HG03175 (cell line): ENCODE measurements at regions not wholly inside any gene's neighbourhood (a gene's known extent, or its start where the extent isn't known, plus 50 kb on each side); places are given as distances from the start of the nearest gene placed in this dataset.

ENCODE experiments used
- ATAC-seq: cut with Tn5 transposase; IDR thresholded peaks from one replicate; pipeline ENCODE4 v1.9.1; 2021; ENCODE audit warnings: mild to moderate bottlenecking, moderate library complexity; ENCODE audit not compliant: unreplicated experiment

DNA sequence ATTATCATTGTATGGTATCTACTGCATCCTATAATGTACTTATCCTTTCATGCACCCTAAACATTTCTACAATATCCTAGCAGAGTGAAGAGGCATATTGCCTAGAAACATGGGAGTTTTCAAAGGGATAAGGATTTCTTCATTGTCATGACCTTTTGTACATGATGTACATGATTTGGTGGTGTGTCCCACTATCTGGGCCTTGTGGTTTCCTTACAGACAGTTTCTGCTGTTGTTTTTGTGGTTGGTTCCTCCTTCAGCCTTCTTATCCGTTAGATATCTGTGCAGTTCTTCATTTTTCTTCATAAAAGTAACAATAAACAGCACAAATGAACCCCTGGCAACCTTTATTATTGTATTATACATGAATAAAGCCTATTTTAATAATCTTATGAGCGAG, 70.4 kb upstream of the BACH1 start:
- ATAC-seq, result no peak

- ATAC-seq, result no peak
These were observed 68.0 kb upstream of the BACH1 start for GRCh38 chr21:29230551-29231261.

- ATAC-seq, result no peak
These were observed 66.8 kb upstream of the BACH1 start for GRCh38 chr21:29231756-29232529.

- ATAC-seq, result no peak
These were observed 66.0 kb upstream of the BACH1 start for GRCh38 chr21:29232530-29233255.

DNA sequence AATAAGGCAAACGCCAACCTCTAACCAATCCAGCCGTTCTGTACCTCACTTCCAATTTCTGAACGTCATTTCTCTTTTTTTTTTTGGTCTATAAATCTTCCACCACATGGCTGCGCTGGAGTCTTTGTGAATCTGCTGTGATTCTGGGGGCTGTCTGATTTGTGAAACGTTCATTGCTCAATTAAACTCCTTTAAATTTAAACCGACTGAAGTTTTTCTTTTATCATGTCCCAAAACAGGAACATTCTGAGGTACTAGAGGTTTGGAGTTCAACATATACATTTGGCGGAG, 65.5 kb upstream of the BACH1 start:
- ATAC-seq, result no peak

GRCh38 chr21:29233611-29234540, 64.8 kb upstream of the BACH1 start:
- ATAC-seq, result peak; percentile 69

DNA sequence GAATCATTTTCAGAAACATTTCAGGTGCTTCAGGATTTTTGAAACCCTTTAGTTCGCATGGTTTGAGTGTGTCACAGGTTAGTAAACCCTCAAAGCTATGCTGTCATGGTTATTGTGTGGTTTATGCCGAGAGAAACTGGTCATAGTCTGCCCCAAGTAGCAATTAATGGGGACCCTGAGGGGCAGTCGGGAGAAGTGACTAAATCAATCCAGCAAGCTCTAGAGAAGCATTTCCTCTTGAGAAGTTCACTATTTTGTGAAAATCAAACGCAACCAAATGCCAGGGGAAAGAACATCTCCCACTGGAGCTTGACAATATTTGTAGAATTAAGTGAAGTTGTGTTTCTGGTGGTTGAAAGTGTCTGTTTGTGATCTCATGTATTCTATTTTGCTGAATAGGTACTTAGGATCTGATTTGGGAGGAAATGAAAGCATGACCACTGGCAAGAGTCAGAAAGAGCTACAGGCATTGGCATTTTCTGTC, 63.0 kb upstream of the BACH1 start:
- ATAC-seq, result peak; percentile 50

DNA sequence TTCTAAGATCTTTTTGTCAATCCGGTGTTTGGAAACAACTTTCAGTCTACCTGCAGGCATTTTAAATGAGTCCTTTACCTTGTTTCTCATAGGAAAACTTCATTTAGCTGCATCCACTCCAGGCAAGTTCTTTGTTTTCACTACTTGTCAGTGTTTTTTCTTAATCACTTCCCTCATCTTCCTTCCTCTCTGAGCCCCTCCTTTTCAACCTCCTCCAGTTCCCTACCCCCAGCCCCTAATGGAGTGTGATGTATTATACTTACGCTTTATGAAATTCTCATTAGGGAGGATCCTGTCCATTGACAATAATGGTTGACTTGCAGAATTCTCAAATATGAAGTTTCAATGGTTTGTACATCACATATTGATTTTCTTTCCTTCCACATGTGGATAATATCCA, 62.5 kb upstream of the BACH1 start:
- no peak for ATAC-seq

DNA sequence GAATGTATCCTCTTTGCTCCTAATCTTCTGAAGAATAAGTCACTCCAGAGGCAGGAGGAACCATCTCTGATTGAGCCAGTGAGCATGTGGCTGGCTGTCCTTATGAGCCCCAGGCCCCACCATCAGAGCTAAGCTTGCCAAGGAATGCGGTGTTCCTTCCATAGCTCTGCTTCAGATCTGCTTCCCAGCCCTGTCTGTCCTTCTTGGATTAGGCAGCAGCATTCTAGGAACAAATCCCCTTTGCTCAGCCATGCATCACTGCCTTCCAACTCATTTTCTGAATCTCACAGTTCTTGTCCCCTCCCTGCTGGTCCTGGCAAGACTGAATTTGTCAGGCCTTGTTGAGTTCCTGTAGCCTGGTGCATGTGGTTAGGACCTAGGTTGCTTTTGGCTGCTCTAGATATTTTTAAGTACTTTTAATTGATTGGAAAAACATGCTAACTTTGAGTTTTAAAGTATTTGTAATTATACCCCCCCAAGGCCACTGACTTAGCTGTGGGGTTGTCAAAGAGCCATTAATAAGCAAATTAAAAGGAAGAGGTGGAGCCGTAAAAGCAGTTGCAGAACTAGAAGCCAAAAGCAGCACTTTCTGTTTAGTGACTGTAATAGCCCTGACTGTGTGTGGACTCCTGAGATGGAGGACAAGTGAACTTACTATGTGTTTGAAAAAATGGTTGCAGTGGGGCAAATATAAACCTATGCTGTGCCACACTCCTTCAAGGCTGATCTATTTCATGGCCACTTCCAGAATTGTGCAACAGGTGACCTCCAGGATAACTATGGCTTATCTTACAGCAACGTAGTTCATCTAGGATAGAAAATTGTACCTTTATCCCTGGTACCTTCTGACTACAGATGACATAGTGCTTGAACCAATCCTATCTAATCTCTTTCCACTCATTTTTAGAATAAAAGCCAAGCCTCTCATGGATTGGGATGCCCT, 61.3 kb upstream of the BACH1 start:
- peak; percentile 23 for ATAC-seq

- no peak for ATAC-seq
These were observed 60.4 kb upstream of the BACH1 start for GRCh38 chr21:29238053-29238966.

GRCh38 chr21:29238967-29239290, 59.8 kb upstream of the BACH1 start:
- no peak for ATAC-seq

DNA sequence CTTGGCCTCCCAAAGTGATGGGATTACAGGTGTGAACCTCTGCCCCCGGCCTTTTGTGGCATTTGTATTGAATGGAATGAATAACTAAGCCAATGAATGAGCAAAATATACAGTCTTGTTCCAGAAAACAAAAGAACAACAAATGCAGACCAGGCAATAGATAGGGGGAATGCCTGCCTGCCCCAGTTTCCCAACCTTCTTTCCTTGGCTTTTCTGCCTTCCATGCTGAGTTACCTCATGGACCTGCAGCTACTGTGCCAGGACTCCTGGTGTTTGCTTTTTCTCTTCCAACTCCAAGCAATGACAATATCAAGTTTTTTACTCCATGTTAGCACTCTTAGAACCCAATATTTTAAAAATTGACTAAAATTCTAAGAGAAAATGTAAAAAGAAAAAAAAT, 58.6 kb upstream of the BACH1 start:
- no peak for ATAC-seq

GRCh38 chr21:29242201-29242600, 56.5 kb upstream of the BACH1 start:
- no peak for ATAC-seq

DNA sequence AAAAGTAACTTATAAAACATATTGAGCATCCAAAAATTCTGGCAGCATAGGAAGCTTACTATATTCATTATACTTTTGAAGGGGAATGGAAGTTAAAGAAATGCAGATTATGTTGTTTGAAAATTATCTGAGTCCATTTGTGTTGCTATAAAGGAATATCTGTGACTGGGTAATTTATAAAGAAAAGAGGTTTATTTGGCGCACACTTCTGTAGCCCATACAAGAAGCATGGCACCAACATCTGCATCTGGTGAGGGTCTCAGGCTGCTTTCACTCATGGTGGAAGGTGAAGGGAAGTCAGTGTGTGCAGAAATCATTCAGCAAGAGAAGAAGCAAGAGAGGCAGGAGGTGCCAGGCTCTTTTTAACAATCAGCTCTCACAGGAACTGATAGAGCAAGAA, 55.5 kb upstream of the BACH1 start:
- ATAC-seq, result no peak

GRCh38 chr21:29245104-29245643, 53.5 kb upstream of the BACH1 start:
- no peak for ATAC-seq

GRCh38 chr21:29245863-29246262, 52.9 kb upstream of the BACH1 start:
- ATAC-seq, result no peak

GRCh38 chr21:29246614-29247013, 52.1 kb upstream of the BACH1 start:
- no peak for ATAC-seq

DNA sequence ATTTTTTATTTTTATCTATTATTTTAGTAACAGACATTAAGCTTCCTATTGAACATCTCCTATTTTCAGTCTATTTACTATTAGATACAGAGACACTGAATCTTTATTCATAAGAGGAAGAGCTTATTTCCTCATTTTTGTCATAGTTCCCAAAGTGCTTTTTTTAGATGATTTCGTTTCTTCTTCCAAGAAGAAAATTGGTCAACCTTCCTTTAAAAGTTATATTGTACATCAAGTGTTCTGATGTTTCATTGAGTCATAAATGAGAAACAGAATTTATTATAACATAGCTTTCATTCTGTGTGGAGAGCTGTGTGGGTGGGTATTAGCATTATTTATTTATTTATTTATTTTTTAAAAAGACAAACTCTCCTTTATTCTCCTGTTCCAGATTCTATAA, 50.6 kb upstream of the BACH1 start:
- ATAC-seq, result no peak
